Osteoblast (primary cell): ENCODE measurements at regions not wholly inside any gene's neighbourhood (a gene's known extent, or its start where the extent isn't known, plus 50 kb on each side); places are given as distances from the start of the nearest gene placed in this dataset.
"Not testable (repeated sequence)": the region's sequence is repeated elsewhere in the genome, so short reads cannot be mapped to it uniquely, and the experiment has no call there.

Experiments used
- DNase-seq: peaks from one replicate; pipeline ENCODE4 v3.0.0; 2011; ENCODE audit warnings: low spot score, mixed read lengths; ENCODE audit not compliant: insufficient read length; ENCODE audit errors: missing footprints
- H2AFZ ChIP-seq: 2 replicates; pipeline ENCODE4 v1.6.0; 2011; ENCODE audit warnings: mild to moderate bottlenecking, low read length
- H3K27ac ChIP-seq: 2 replicates; pipeline ENCODE4 v1.5.1; 2011; ENCODE audit warnings: mild to moderate bottlenecking, low read depth, low read length, moderate library complexity
- H3K27me3 ChIP-seq: 2 replicates; pipeline ENCODE4 v1.6.0; 2012; ENCODE audit warnings: mild to moderate bottlenecking, control low read depth, inconsistent platforms, low read length, moderate library complexity; ENCODE audit not compliant: insufficient read depth
- H3K36me3 ChIP-seq: 2 replicates; pipeline ENCODE4 v1.5.1; 2011; ENCODE audit warnings: mild to moderate bottlenecking, low read length, control low read depth, moderate library complexity; ENCODE audit not compliant: insufficient read depth
- H3K4me1 ChIP-seq: 2 replicates; pipeline ENCODE4 v1.5.1; 2011; ENCODE audit warnings: mild to moderate bottlenecking, low read length, control low read depth, moderate library complexity; ENCODE audit not compliant: insufficient read depth
- H3K4me2 ChIP-seq: 2 replicates; pipeline ENCODE4 v1.6.0; 2011; ENCODE audit warnings: mild to moderate bottlenecking, low read length; ENCODE audit not compliant: insufficient read depth
- H3K4me3 ChIP-seq: fragments of 200-600 bp; sonication (generic); 3 replicates; pipeline ENCODE4 v1.5.1; 2012; ENCODE audit warnings: mild to moderate bottlenecking, low read length, inconsistent platforms; ENCODE audit not compliant: insufficient read depth
- H3K79me2 ChIP-seq: 2 replicates; pipeline ENCODE4 v1.6.0; 2012; ENCODE audit warnings: mild to moderate bottlenecking, low read length, control low read depth, inconsistent platforms; ENCODE audit not compliant: insufficient read depth
- H3K9me3 ChIP-seq: 2 replicates; pipeline ENCODE4 v1.5.1; 2011; ENCODE audit warnings: low read depth, low read length, control low read depth
- H4K20me1 ChIP-seq: 2 replicates; pipeline ENCODE4 v1.6.0; 2012; ENCODE audit warnings: mild to moderate bottlenecking, low read length, control low read depth; ENCODE audit not compliant: insufficient read depth
- TF ChIP-seq, protein P1 (sequence below): IDR thresholded peaks from 2 replicates; pipeline ENCODE4 v1.5.1; 2011; ENCODE audit warnings: mild to moderate bottlenecking, low read depth, low read length, moderate library complexity; ENCODE audit errors: extremely low read depth

DNA sequence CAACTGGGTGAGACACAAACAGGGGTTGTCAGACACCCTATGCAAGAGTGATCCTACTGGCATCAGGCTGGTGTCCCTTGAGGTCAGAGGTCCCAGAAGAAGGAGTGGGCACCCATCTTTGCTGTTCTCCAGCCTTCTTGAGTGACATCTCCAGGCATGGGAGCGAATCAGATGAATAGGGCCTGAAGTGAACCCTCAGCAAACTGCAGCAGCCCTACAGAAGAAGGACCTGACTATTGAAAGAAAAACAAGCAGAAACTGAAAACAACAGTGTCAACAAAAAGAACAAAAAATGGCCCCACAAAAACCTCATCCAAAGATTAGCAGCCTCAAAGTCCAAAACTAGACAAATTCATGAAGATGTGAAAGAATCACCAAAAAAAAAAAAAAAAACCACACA is 1229.7 kb upstream of the CRIM1 start:
- DNase-seq, result no peak
- no peak overlapping the region for H3K27ac ChIP-seq
- no peak overlapping the region for H2AFZ ChIP-seq
- H3K9me3 ChIP-seq, result peaks cover 2% of the 10 kb centered on the region
- no peaks in the 10 kb centered on the region for H3K36me3 ChIP-seq
- no peak overlapping the region for H3K4me3 ChIP-seq
- no peaks in the 10 kb centered on the region for H3K4me1 ChIP-seq
- H3K79me2 ChIP-seq, result no peaks in the 10 kb centered on the region
- H4K20me1 ChIP-seq, result no peaks in the 10 kb centered on the region
- H3K4me2 ChIP-seq, result no peak overlapping the region
- TF ChIP-seq, protein P1, sequence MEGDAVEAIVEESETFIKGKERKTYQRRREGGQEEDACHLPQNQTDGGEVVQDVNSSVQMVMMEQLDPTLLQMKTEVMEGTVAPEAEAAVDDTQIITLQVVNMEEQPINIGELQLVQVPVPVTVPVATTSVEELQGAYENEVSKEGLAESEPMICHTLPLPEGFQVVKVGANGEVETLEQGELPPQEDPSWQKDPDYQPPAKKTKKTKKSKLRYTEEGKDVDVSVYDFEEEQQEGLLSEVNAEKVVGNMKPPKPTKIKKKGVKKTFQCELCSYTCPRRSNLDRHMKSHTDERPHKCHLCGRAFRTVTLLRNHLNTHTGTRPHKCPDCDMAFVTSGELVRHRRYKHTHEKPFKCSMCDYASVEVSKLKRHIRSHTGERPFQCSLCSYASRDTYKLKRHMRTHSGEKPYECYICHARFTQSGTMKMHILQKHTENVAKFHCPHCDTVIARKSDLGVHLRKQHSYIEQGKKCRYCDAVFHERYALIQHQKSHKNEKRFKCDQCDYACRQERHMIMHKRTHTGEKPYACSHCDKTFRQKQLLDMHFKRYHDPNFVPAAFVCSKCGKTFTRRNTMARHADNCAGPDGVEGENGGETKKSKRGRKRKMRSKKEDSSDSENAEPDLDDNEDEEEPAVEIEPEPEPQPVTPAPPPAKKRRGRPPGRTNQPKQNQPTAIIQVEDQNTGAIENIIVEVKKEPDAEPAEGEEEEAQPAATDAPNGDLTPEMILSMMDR, result no peak
- no peaks in the 10 kb centered on the region for H3K27me3 ChIP-seq

DNA sequence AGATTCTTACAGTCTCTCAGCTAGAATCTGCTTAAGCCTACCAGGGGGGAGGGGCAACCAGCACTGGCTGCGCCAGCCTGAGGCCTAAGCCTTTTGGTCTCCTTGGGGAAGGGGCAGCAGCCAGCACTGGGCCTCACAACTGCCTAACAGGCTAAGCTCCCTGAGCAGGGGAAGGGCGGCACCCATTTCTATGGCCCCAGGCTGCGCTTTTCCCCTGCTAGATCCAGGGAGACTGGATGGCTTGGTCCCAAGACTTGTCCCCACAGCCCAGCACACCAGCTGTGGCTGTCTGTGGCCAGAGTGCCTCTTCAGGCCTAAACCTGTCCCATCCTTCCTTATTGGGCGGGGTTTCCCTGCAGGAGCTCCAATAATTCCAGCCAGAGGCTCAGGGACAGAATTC is 1230.3 kb upstream of the CRIM1 start:
- H3K27ac ChIP-seq, result no peak overlapping the region
- no peaks in the 10 kb centered on the region for H3K4me1 ChIP-seq
- no peaks in the 10 kb centered on the region for H3K27me3 ChIP-seq
- H3K79me2 ChIP-seq, result no peaks in the 10 kb centered on the region
- H3K4me3 ChIP-seq, result no peak overlapping the region
- TF ChIP-seq, protein P1, result no peak
- H2AFZ ChIP-seq, result no peak overlapping the region
- DNase-seq, result no peak
- no peaks in the 10 kb centered on the region for H3K36me3 ChIP-seq
- H3K9me3 ChIP-seq, result peaks cover 2% of the 10 kb centered on the region
- H4K20me1 ChIP-seq, result no peaks in the 10 kb centered on the region
- no peak overlapping the region for H3K4me2 ChIP-seq

DNA sequence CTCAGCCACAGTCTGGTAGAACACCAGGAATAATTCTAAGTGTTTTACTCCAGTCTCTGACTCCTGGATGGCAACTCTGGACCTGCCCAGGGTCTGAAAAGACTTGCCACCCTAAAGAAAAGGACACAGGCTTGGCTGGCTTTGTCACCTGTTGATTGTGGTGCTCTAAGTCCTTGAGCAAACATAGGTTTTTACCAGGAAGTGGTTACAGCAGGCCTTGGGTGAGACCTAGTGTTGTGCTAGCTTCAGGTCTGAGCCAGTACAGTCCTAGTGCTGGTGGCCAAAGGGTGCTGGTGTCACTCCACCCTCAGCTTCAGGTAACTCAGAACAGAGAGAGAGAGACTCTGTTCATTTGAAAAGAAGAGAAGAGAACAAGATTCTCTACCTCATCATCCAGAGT is 1239.4 kb upstream of the CRIM1 start:
- Histone ChIP-seq H3K36me3 (no peaks in the 10 kb centered on the region), H3K27ac (no peak overlapping the region), H4K20me1 (no peaks in the 10 kb centered on the region), H3K4me3 (no peak overlapping the region), H3K4me1 (no peaks in the 10 kb centered on the region), H3K79me2 (no peaks in the 10 kb centered on the region), H3K9me3 (peaks cover 3% of the 10 kb centered on the region), H3K4me2 (no peak overlapping the region), H3K27me3 (no peaks in the 10 kb centered on the region), H2AFZ (no peak overlapping the region)
- no peak for DNase-seq
- TF ChIP-seq, protein P1, result no peak

DNA sequence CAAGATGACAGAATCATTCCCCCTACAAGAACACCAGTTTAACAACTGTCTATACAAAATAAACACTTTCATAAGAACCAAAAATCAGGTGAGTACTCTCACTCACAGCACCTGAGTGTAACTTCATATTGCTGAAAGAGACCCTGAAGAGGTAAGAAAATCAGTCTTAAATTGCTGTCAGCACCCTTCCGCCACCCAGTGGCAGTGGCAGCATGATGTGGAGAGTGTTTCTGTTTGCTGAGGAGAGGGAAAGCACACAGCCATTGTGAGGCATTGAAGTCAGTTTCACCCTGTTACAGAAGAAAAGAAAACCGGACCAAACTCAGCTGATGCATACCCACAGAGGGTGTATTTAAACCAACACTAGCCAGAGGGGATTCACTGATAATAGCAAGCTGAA is 1240.8 kb upstream of the CRIM1 start:
- Histone ChIP-seq H3K9me3 (peaks cover 3% of the 10 kb centered on the region), H3K27me3 (no peaks in the 10 kb centered on the region), H3K4me2 (no peak overlapping the region), H3K36me3 (no peaks in the 10 kb centered on the region), H3K4me3 (no peak overlapping the region), H4K20me1 (no peaks in the 10 kb centered on the region), H2AFZ (no peak overlapping the region), H3K27ac (no peak overlapping the region), H3K4me1 (no peaks in the 10 kb centered on the region), H3K79me2 (no peaks in the 10 kb centered on the region)
- DNase-seq, result no peak
- TF ChIP-seq, protein P1, result no peak

DNA sequence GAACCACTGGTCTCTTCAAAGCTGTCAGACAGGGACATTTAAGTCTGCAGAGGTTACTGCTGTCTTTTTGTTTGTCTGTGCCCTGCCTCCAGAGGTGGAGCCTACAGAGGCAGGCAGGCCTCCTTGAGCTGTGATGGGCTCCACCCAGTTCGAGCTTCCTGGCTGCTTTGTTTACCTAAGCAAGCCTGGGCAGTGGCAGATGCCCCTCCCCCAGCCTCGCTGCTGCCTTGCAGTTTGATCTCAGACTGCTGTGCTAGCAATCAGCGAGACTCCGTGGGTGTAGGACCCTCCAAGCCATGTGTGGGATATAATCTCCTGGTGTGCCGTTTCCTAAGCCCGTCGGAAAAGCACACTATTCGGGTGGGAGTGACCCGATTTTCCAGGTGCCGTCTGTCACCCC is 1243.2 kb upstream of the CRIM1 start:
- H3K27ac ChIP-seq, H3K27me3 ChIP-seq, H3K4me3 ChIP-seq, H3K79me2 ChIP-seq, DNase-seq, H3K36me3 ChIP-seq, H3K9me3 ChIP-seq, H3K4me2 ChIP-seq, H4K20me1 ChIP-seq, H3K4me1 ChIP-seq, H2AFZ ChIP-seq: not testable (repeated sequence)
